Activated gamma-delta T cell treated with Interleukin-2 at 50 U/mL for 16 hours (primary cell): ENCODE measurements at regions not wholly inside any gene's neighbourhood (a gene's known extent, or its start where the extent isn't known, plus 50 kb on each side); places are given as distances from the start of the nearest gene placed in this dataset.

Experiments used
- DNase-seq: peaks from one replicate; pipeline ENCODE4 v3.0.0-alpha.2; 2020

GRCh38 chr3:19093084-19093483 is 55.2 kb upstream of the KCNH8 start:
- DNase-seq = no peak

- DNase-seq = no peak
These were observed 70.9 kb upstream of the KCNH8 start for GRCh38 chr3:19077388-19077787.

GRCh38 chr3:19075037-19075436 is 73.3 kb upstream of the KCNH8 start:
- no peak for DNase-seq

- no peak for DNase-seq
These were observed 73.9 kb upstream of the KCNH8 start for GRCh38 chr3:19074257-19074900.

- DNase-seq = no peak
These were observed 74.8 kb upstream of the KCNH8 start for GRCh38 chr3:19073341-19074105.

- DNase-seq = no peak
These were observed 78.0 kb upstream of the KCNH8 start for GRCh38 chr3:19070325-19070724.

GRCh38 chr3:19065027-19065426 is 83.3 kb upstream of the KCNH8 start:
- no peak for DNase-seq

- DNase-seq = no peak
These were observed 84.4 kb upstream of the KCNH8 start for GRCh38 chr3:19063936-19064335.

GRCh38 chr3:19060404-19060803 is 87.9 kb upstream of the KCNH8 start:
- DNase-seq = no peak

- DNase-seq = no peak
These were observed 95.4 kb upstream of the KCNH8 start for GRCh38 chr3:19052874-19053273.

- no peak for DNase-seq
These were observed 101.9 kb upstream of the KCNH8 start for GRCh38 chr3:19046440-19046839.

GRCh38 chr3:19030522-19030839 is 117.8 kb upstream of the KCNH8 start:
- no peak for DNase-seq

GRCh38 chr3:19029837-19030521 is 118.3 kb upstream of the KCNH8 start:
- DNase-seq = no peak

GRCh38 chr3:19025441-19025840 is 122.9 kb upstream of the KCNH8 start:
- DNase-seq = no peak

GRCh38 chr3:19022546-19022945 is 125.8 kb upstream of the KCNH8 start:
- DNase-seq = no peak

GRCh38 chr3:19016851-19017250 is 131.5 kb upstream of the KCNH8 start:
- DNase-seq = no peak

- DNase-seq = no peak
These were observed 134.4 kb upstream of the KCNH8 start for GRCh38 chr3:19013879-19014278.

GRCh38 chr3:19012846-19013245 is 135.5 kb upstream of the KCNH8 start:
- no peak for DNase-seq

- DNase-seq = no peak
These were observed 145.7 kb upstream of the KCNH8 start for GRCh38 chr3:19002606-19003005.

GRCh38 chr3:18998069-18998468 is 150.2 kb upstream of the KCNH8 start:
- no peak for DNase-seq

- no peak for DNase-seq
These were observed 155.6 kb upstream of the KCNH8 start for GRCh38 chr3:18992709-18993108.

GRCh38 chr3:18989237-18989795 is 159.0 kb upstream of the KCNH8 start:
- DNase-seq = no peak

- DNase-seq = no peak
These were observed 159.6 kb upstream of the KCNH8 start for GRCh38 chr3:18988614-18989229.
